GM12873 (cell line): ENCODE measurements at regions not wholly inside any gene's neighbourhood (a gene's known extent, or its start where the extent isn't known, plus 50 kb on each side); places are given as distances from the start of the nearest gene placed in this dataset.

Experiments used
- TF ChIP-seq, protein P1 (sequence below): IDR thresholded peaks from 2 replicates; pipeline ENCODE4 v1.5.1; 2012; ENCODE audit warnings: low read depth, mild to moderate bottlenecking, moderate library complexity, low read length, control low read depth; ENCODE audit not compliant: insufficient read depth; ENCODE audit errors: missing control alignments

DNA sequence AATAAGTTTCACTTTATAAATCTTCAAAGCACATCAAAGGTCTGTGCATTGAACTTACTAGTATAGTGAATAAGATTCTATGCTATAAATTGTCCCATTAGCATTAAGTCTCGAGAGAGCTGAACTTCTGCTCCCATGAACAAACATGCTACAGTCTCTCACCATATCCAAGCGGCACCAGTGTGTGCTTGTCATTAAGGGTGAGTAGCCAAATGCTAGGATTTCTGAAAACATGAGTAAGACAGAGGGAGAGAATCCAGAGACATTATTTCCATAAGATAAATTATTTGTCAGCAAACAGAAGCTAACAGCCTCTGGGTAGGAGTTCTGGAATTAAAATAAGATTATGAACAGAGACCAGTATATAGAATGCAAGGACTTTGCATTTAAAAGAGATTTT, 2882.5 kb downstream of the PCDH9 start:
- TF ChIP-seq, protein P1, sequence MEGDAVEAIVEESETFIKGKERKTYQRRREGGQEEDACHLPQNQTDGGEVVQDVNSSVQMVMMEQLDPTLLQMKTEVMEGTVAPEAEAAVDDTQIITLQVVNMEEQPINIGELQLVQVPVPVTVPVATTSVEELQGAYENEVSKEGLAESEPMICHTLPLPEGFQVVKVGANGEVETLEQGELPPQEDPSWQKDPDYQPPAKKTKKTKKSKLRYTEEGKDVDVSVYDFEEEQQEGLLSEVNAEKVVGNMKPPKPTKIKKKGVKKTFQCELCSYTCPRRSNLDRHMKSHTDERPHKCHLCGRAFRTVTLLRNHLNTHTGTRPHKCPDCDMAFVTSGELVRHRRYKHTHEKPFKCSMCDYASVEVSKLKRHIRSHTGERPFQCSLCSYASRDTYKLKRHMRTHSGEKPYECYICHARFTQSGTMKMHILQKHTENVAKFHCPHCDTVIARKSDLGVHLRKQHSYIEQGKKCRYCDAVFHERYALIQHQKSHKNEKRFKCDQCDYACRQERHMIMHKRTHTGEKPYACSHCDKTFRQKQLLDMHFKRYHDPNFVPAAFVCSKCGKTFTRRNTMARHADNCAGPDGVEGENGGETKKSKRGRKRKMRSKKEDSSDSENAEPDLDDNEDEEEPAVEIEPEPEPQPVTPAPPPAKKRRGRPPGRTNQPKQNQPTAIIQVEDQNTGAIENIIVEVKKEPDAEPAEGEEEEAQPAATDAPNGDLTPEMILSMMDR: no peak

DNA sequence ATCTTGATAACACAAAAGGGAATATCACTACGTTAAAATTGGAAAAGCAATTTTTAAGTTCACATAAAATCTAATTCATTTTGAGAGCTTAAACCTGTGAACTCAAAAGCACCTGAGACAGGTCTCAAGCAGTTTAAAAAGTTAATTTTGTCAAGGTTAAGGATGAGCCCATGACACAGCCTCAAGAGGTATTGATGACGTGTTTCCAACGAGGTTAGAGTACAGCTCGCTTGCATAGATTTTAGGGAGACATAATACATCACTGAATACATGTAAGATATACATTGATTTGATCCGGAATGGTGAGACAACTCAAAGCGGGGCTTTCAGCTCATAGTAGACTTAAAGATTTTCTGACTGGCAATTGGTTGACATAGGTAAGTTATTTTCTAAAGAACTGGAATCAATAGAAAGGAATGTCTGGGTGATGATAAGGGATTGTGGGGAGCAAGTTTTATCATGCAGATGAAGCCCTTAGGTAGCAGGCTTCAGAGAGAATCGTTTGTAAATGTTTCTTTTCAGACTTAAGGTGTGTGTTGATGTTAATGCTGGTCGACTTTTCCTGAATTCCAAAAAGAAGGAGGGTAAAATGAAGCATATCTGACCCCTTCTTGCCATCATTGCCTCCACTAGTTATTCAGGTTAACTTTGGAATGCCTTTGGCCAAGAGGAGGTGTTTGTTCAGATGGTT, 2890.6 kb downstream of the PCDH9 start:
- TF ChIP-seq, protein P1: no peak

DNA sequence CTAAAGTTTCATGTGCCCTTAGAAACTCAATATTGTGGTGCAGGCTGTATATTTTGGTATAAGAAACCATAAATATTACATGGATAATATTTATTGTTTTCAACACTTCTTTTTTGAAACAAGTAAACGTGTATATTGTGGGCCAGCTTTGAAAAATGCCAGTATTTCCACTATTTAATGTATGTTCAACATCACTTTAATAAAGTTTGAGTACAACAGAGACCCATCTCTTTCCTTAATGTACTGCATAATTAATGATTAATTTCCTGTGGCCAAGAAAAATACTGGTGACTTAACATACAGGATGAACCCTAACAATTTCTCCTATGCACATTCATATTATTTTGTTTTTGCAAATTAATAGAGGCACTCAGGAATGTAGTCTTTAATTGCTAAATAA, 2891.5 kb downstream of the PCDH9 start:
- TF ChIP-seq, protein P1: no peak

DNA sequence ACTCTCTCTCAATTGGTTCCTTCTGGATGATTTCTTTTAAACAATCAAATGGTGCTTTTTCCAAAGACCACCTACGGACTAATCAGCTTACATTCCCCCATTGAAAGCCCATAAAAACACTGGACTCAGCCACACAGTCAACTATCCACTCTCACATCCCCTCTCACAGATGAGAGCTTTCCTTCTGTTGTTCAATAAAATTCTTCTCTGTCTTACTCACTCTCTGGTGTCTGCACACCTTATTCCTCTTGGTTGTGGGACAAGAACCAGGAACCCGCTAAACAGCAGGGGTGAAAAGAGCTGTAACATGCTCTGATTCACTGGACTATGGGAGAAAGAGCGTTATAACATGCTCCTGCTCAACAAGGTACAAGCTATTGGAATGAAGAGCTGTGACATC, 2896.2 kb downstream of the PCDH9 start:
- TF ChIP-seq, protein P1: no peak

DNA sequence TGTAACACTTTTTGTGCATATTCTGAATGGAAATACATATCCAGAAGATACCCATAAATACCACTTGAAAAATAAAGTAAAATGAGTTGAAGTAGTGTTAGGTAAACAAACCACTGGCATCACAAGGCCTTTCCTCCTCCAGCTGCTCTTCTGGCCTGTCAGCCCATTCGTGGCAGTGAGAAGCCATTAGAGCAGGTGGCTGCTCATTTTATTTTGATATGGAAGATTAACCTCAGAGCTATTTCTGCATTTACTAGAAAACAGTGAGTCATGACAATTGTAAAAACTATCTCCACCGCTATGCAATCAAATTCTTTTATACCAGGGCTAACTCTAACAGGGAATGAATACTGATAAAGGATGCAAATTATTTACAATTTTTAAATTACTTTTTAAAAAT, 2898.1 kb downstream of the PCDH9 start:
- TF ChIP-seq, protein P1: no peak

DNA sequence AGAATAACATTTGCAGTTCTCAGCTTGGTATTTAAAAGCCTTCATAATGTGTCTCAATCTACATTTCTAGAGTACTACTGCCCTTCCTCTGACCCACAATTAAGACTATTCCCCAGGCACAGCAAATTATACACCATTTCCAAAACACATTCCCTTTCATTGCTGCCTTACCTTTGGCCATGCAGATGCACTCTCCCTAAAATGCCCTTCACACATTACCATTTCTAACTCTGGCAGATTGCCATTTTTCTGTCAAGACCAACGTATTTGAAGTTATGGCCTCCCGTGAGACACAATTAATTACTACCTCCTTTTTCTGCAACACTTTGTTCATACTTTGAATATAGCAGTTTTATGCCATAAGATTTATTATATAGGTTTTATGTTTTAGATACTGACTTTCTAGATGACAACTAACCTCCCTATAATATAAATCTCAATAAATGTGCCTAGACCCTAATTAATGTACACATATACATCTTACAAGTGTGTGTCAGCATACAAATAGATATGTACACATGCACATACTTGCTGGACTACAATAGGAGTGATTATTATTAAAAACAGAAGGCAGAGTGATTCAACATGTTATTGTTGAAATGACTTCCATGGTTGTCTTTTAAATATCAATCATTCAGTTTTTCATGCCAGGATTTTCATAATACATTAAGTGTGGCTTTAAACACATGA, 2902.5 kb downstream of the PCDH9 start:
- TF ChIP-seq, protein P1: no peak

DNA sequence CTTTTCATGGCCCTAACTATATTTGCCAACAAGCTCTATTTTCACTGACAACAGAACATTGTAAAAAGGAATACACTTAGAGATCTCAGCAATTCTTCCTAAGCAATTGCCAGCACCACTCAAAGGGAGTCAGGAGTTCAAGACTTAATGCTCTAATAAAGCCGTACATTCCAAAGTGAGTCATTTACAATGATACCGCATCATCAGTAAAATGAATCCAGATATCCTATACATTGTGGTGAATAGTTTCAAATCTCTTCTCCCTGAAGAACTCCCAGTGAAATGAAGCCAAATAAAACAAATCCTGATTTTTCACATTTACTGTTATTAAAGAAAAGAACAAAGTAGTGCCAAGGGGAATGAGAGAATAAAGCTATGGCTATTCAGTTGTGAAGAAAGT, 2898.7 kb upstream of the PCDH20 start:
- TF ChIP-seq, protein P1: no peak
